Colonic mucosa (tissue), 4 donors: ENCODE measurements at regions not wholly inside any gene's neighbourhood (a gene's known extent, or its start where the extent isn't known, plus 50 kb on each side); places are given as distances from the start of the nearest gene placed in this dataset.
A peak's percentile ranks its signal among the peaks of the same experiment; 100 is the strongest.

Experiments used
- DNase-seq: peaks from one replicate; pipeline ENCODE4 v3.0.0-alpha.2; 2020
- H3K27ac ChIP-seq: fragments of 200-600 bp; one replicate; pipeline ENCODE4 v1.8.0; 2021
- H3K27me3 ChIP-seq: fragments of 200-600 bp; one replicate; pipeline ENCODE4 v1.8.0; 2021
- H3K36me3 ChIP-seq: fragments of 200-600 bp; one replicate; pipeline ENCODE4 v1.8.0; 2021
- H3K4me1 ChIP-seq: fragments of 200-600 bp; one replicate; pipeline ENCODE4 v1.8.0; 2021; ENCODE audit warnings: mild to moderate bottlenecking
- H3K4me3 ChIP-seq: fragments of 200-600 bp; one replicate; pipeline ENCODE4 v1.8.0; 2021
- H3K9ac ChIP-seq, 2 donors: one replicate each; pipeline ENCODE4 v1.7.0; 2013; ENCODE audit warnings: control low read depth in 2 of 2, low read depth in 2 of 2, low read length in 2 of 2
- H3K9me3 ChIP-seq: fragments of 200-600 bp; one replicate; pipeline ENCODE4 v1.8.0; 2021
- CTCF ChIP-seq: fragments of 200-600 bp; IDR thresholded peaks from one replicate; pipeline ENCODE4 v1.8.0; 2022; ENCODE audit warnings: antibody characterized with exemption, mild to moderate bottlenecking
- intact Hi-C: fragments of 100-400 bp; cut with DNase I; formaldehyde crosslinking; loops from one replicate; pipeline ENCODE4 v1.14.1; 2022
- donor health status: healthy.
- donor health status: DM: no; HTN: no; CAD: no.
- donor health status: DM: no; HTN: no; CAD: no.

GRCh38 chr4:54427826-54428225, 198.7 kb downstream of the PDGFRA start:
- no peak for TF ChIP-seq CTCF
- no peak overlapping the region for H3K27ac ChIP-seq
- intact Hi-C loops: no loop called here

GRCh38 chr4:54428940-54429339, 199.8 kb downstream of the PDGFRA start:
- no peak for TF ChIP-seq CTCF
- intact Hi-C loops: no loop called here
- no peaks in the 10 kb centered on the region for H3K4me1 ChIP-seq
- no peak for DNase-seq
- H3K9ac ChIP-seq: no peak overlapping the region
- no peaks in the 10 kb centered on the region for H3K27me3 ChIP-seq
- no peak overlapping the region for H3K4me3 ChIP-seq
- H3K36me3 ChIP-seq: no peaks in the 10 kb centered on the region
- no peak overlapping the region for H3K27ac ChIP-seq
- H3K9me3 ChIP-seq: no peaks in the 10 kb centered on the region

More at GRCh38 chr4:54427826-54428225, 198.7 kb downstream of the PDGFRA start:
- Histone ChIP-seq H3K4me1 (no peaks in the 10 kb centered on the region), H3K27me3 (no peaks in the 10 kb centered on the region), H3K4me3 (no peak overlapping the region), H3K9ac (no peak overlapping the region), H3K36me3 (no peaks in the 10 kb centered on the region), H3K9me3 (no peaks in the 10 kb centered on the region)
- no peak for DNase-seq

DNA sequence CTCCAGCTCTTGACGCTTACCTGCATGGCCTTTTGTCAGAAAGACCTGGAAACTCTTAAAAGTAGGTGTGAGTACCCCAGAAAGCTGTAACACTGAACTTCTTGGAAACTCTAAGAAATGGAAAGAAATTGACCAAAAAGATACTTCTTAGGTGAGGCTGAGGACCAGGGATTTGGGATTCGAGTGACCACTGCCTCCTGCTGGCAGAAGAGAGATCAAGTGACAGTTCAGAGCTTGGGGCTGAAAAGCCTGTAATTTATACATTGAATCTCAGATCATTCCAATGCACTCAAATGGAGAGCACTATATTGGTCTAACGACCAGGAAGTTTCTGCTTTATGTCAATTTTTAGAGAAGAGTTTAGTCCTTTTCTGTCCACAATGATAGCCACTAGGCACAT, 204.6 kb downstream of the PDGFRA start:
- DNase-seq: no peak
- intact Hi-C loops: no loop called here
- Histone ChIP-seq H3K9ac (no peak overlapping the region), H3K4me1 (no peaks in the 10 kb centered on the region), H3K27me3 (no peaks in the 10 kb centered on the region), H3K9me3 (no peaks in the 10 kb centered on the region), H3K4me3 (no peak overlapping the region), H3K27ac (no peak overlapping the region), H3K36me3 (no peaks in the 10 kb centered on the region)
- no peak for TF ChIP-seq CTCF

GRCh38 chr4:54439831-54440243, 210.7 kb downstream of the PDGFRA start:
- DNase-seq: peak; percentile 20
- TF ChIP-seq CTCF: no peak
- Histone ChIP-seq H3K27me3 (no peaks in the 10 kb centered on the region), H3K36me3 (no peaks in the 10 kb centered on the region), H3K9ac (no peak overlapping the region), H3K9me3 (no peaks in the 10 kb centered on the region), H3K4me1 (no peaks in the 10 kb centered on the region), H3K27ac (no peak overlapping the region), H3K4me3 (no peak overlapping the region)
- intact Hi-C loops: loop anchor here (5.0 kb wide), 1 partner anchor 118 kb away; no protein-coding TSS in a partner anchor

GRCh38 chr4:54440394-54441136, 211.5 kb downstream of the PDGFRA start:
- Histone ChIP-seq H3K27me3 (no peaks in the 10 kb centered on the region), H3K36me3 (no peaks in the 10 kb centered on the region), H3K9ac (no peak overlapping the region), H3K9me3 (no peaks in the 10 kb centered on the region), H3K27ac (no peak overlapping the region), H3K4me1 (no peaks in the 10 kb centered on the region), H3K4me3 (no peak overlapping the region)
- TF ChIP-seq CTCF: peak; percentile 44
- intact Hi-C loops: loop anchor here (5.0 kb wide), 1 partner anchor 118 kb away; no protein-coding TSS in a partner anchor
- DNase-seq: peak; percentile 23
